SK-N-SH (cell line): ENCODE measurements at regions not wholly inside any gene's neighbourhood (a gene's known extent, or its start where the extent isn't known, plus 50 kb on each side); places are given as distances from the start of the nearest gene placed in this dataset.
A peak's percentile ranks its signal among the peaks of the same experiment; 100 is the strongest.

Experiments
- CTCF ChIA-PET: fragments of 300-600, 350-600 bp; formaldehyde crosslinking; extraction: SDS; loops from one replicate; lab custom pipeline; 2021; lab: Yijun Ruan, JAX
- POLR2A ChIA-PET: fragments of 350-600 bp; sonication (Branson Sonifier 250); formaldehyde crosslinking; extraction: SDS; loops from one replicate; lab custom pipeline; 2020; ENCODE audit warnings: antibody characterized with exemption, inconsistent platforms; lab: Yijun Ruan, JAX
- DNase-seq: peaks from one replicate; pipeline ENCODE4 v3.0.0; 2012
- H2AFZ ChIP-seq: fragments of 200-600 bp; sonication (generic); 2 replicates; pipeline ENCODE4 v1.8.1; 2016; ENCODE audit warnings: antibody characterized with exemption, mild to moderate bottlenecking, low read depth
- H3F3A ChIP-seq: fragments of 200-600 bp; sonication (generic); replicated peaks from 2 replicates; pipeline ENCODE3; 2016; ENCODE audit warnings: antibody characterized with exemption, mild to moderate bottlenecking; ENCODE audit not compliant: insufficient read depth
- H3K27ac ChIP-seq, 2 experiments: fragments of 200-500 bp in 1 of 2; fragments of 200-600 bp in 1 of 2; sonication (Bioruptor generic) in 1 of 2; sonication (generic), shearing (Covaris generic) in 1 of 2; 2 replicates each; pipeline versions ENCODE4 v1.5.1 to v1.6.1; 2014 to 2016; ENCODE audit warnings: low read depth in 2 of 2, inconsistent platforms in 1 of 2, low read length in 1 of 2, mild to moderate bottlenecking in 1 of 2, mixed read lengths in 1 of 2
- H3K27me3 ChIP-seq: fragments of 200-600 bp; sonication (generic), shearing (Covaris generic); 2 replicates; pipeline ENCODE4 v1.6.1; 2016; ENCODE audit warnings: mixed run types; ENCODE audit not compliant: insufficient read depth
- H3K36me3 ChIP-seq, 2 experiments: fragments of 200-500 bp in 1 of 2; fragments of 200-600 bp in 1 of 2; sonication (Bioruptor generic) in 1 of 2; sonication (generic) in 1 of 2; replicated peaks in 1 of 2; 2 replicates each; pipeline versions ENCODE3 to v1.5.1; 2014 to 2016; ENCODE audit warnings: low read length in 1 of 2, mild to moderate bottlenecking in 1 of 2; ENCODE audit not compliant: insufficient read depth in 2 of 2, control insufficient read depth in 1 of 2
- H3K4me1 ChIP-seq, 2 experiments: fragments of 200-500 bp in 1 of 2; fragments of 200-600 bp in 1 of 2; sonication (Bioruptor generic) in 1 of 2; sonication (generic), shearing (Covaris generic) in 1 of 2; 2 replicates each; pipeline versions ENCODE4 v1.5.1 to v1.6.1; 2014 to 2016; ENCODE audit warnings: low read depth in 1 of 2, low read length in 1 of 2, mixed run types in 1 of 2; ENCODE audit not compliant: insufficient read depth in 2 of 2, control insufficient read depth in 1 of 2
- H3K4me2 ChIP-seq: fragments of 200-600 bp; sonication (generic), shearing (Covaris generic); 2 replicates; pipeline ENCODE4 v1.6.1; 2017; ENCODE audit warnings: mixed run types
- H3K4me3 ChIP-seq, 2 experiments: fragments of 200-500 bp in 1 of 2; fragments of 200-600 bp in 1 of 2; sonication (Bioruptor generic) in 1 of 2; sonication (generic), shearing (Covaris generic) in 1 of 2; 2 replicates each; pipeline versions ENCODE4 v1.5.1 to v1.8.1; 2014 to 2016; ENCODE audit warnings: low read depth in 2 of 2, inconsistent platforms in 1 of 2, low read length in 1 of 2, mild to moderate bottlenecking in 1 of 2, mixed read lengths in 1 of 2, moderate library complexity in 1 of 2
- H3K79me2 ChIP-seq: fragments of 200-600 bp; sonication (generic); 2 replicates; pipeline ENCODE4 v1.8.1; 2017; ENCODE audit warnings: mild to moderate bottlenecking; ENCODE audit not compliant: insufficient read depth
- H3K9ac ChIP-seq: fragments of 200-600 bp; sonication (generic); 2 replicates; pipeline ENCODE4 v1.6.1; 2017; ENCODE audit warnings: mixed run types
- H3K9me2 ChIP-seq: fragments of 200-600 bp; sonication (generic); 2 replicates; pipeline ENCODE4 v1.6.1; 2017; ENCODE audit warnings: mixed run types
- H3K9me3 ChIP-seq: fragments of 200-600 bp; sonication (generic); 2 replicates; pipeline ENCODE4 v1.6.1; 2017; ENCODE audit warnings: mixed run types, mild to moderate bottlenecking, moderate library complexity
- H4K20me1 ChIP-seq: fragments of 200-600 bp; sonication (generic); 2 replicates; pipeline ENCODE4 v1.6.1; 2017; ENCODE audit warnings: mild to moderate bottlenecking, mixed run types; ENCODE audit not compliant: insufficient read depth
- CHD2 ChIP-seq: fragments of 150-350 bp; IDR thresholded peaks from 2 replicates; pipeline ENCODE4 v1.6.1; 2018; ENCODE audit warnings: low read length; ENCODE audit not compliant: partially characterized antibody
- CTCF ChIP-seq: fragments of 200-600 bp; sonication (generic); IDR thresholded peaks from 2 replicates; pipeline ENCODE4 v1.6.1; 2017; ENCODE audit warnings: antibody characterized with exemption, mild to moderate bottlenecking, moderate library complexity
- ELF1 ChIP-seq: IDR thresholded peaks from 2 replicates; pipeline ENCODE4 v1.4.0; 2012
- EZH2phosphoT487 ChIP-seq: fragments of 200-600 bp; sonication (generic); IDR thresholded peaks from 2 replicates; pipeline ENCODE4 v1.6.1; 2017; ENCODE audit warnings: low read depth, mixed run types, mild to moderate bottlenecking, antibody characterized with exemption, moderate library complexity, borderline replicate concordance
- FOXJ3 ChIP-seq: sonication (generic); formaldehyde crosslinking; IDR thresholded peaks from 2 replicates; pipeline ENCODE4 v1.5.1; 2020; ENCODE audit warnings: mild to moderate bottlenecking, missing genetic modification reagents
- GABPA ChIP-seq: IDR thresholded peaks from 2 replicates; pipeline ENCODE4 v1.4.0; 2012; ENCODE audit warnings: low read depth, mild to moderate bottlenecking
- IRF3 ChIP-seq: fragments of 150-350 bp; IDR thresholded peaks from 2 replicates; pipeline ENCODE4 v1.6.1; 2016; ENCODE audit warnings: mild to moderate bottlenecking, low read depth, low read length
- JUND ChIP-seq: IDR thresholded peaks from 2 replicates; pipeline ENCODE4 v1.4.0; 2012
- MAX ChIP-seq: IDR thresholded peaks from 2 replicates; pipeline ENCODE4 v1.4.0; 2012; ENCODE audit warnings: low read depth
- MXI1 ChIP-seq: IDR thresholded peaks from 2 replicates; pipeline ENCODE4 v1.6.1; 2012; ENCODE audit warnings: mild to moderate bottlenecking, low read depth, low read length, improper control_type of control experiment
- RAD21 ChIP-seq: IDR thresholded peaks from 2 replicates; pipeline ENCODE4 v1.6.1; 2012; ENCODE audit warnings: mild to moderate bottlenecking, low read length
- SMC3 ChIP-seq: IDR thresholded peaks from 2 replicates; pipeline ENCODE4 v1.6.1; 2012; ENCODE audit warnings: low read depth, low read length, improper control_type of control experiment
- TEAD4 ChIP-seq: IDR thresholded peaks from 2 replicates; pipeline ENCODE4 v1.4.0; 2012; ENCODE audit warnings: mild to moderate bottlenecking, borderline replicate concordance; ENCODE audit not compliant: insufficient read depth
- USF2 ChIP-seq: fragments of 150-350 bp; IDR thresholded peaks from 2 replicates; pipeline ENCODE4 v1.6.1; 2017; ENCODE audit warnings: antibody characterized with exemption, low read length, low read depth, borderline replicate concordance
- ZBTB33 ChIP-seq: IDR thresholded peaks from 2 replicates; pipeline ENCODE4 v1.4.0; 2012; ENCODE audit warnings: low read depth, borderline replicate concordance
- WGBS: methylation state at CpG from one replicate; pipeline ENCODE4 v1.1.6; 2017; ENCODE audit warnings: low lambda C conversion rate; 5-methylcytosine and 5-hydroxymethylcytosine counted together

- Histone ChIP-seq H3K36me3 (no peaks in the 10 kb centered on the region), H4K20me1 (no peaks in the 10 kb centered on the region), H3K4me1 (no peaks in the 10 kb centered on the region; a peak in 1 of 4 replicates), H3K27me3 (peaks cover 26% of the 10 kb centered on the region; the same call in 1 of the 2 replicates), H3K79me2 (no peaks in the 10 kb centered on the region), H3K4me3 (no peak overlapping the region), H3K27ac (no peak overlapping the region), H3F3A (no peaks in the 10 kb centered on the region), H3K4me2 (no peak overlapping the region), H3K9me2 (no peaks in the 10 kb centered on the region), H3K9me3 (no peaks in the 10 kb centered on the region), H3K9ac (no peak overlapping the region), H2AFZ (no peak overlapping the region)
- CTCF ChIA-PET: interaction anchor here (1.1 to 1.7 kb wide), 3 partner anchors 32 to 347 kb away, joined by 3 to 5 read pairs (median 4); no protein-coding TSS in a partner anchor
- DNase-seq: no peak
- peak; percentile 44 for TF ChIP-seq RAD21
- no peak for TF ChIP-seq MXI1
- TF ChIP-seq EZH2phosphoT487: no peak
- TF ChIP-seq FOXJ3 (CRISPR knock-in tag): no peak
- TF ChIP-seq CTCF: peak; percentile 54
- peak; percentile 41 for TF ChIP-seq SMC3
- POLR2A ChIA-PET: no interaction called here
Measured at GRCh38 chr7:18119985-18120384, 92.3 kb upstream of the PRPS1L1 start.

GRCh38 chr7:18123508-18124239 is 96.0 kb upstream of the PRPS1L1 start:
- Histone ChIP-seq H3K36me3 (no peaks in the 10 kb centered on the region), H2AFZ (no peak overlapping the region), H3K4me2 (no peak overlapping the region), H3K27ac (no peak overlapping the region; a peak in 1 of 4 replicates), H3K4me3 (no peak overlapping the region), H3K9me2 (no peaks in the 10 kb centered on the region), H3F3A (no peaks in the 10 kb centered on the region), H3K9me3 (no peaks in the 10 kb centered on the region), H3K4me1 (no peaks in the 10 kb centered on the region; a peak in 1 of 4 replicates), H3K27me3 (peaks cover 27% of the 10 kb centered on the region; the same call in 1 of the 2 replicates), H4K20me1 (no peaks in the 10 kb centered on the region), H3K9ac (no peak overlapping the region), H3K79me2 (no peaks in the 10 kb centered on the region)
- CTCF ChIA-PET: interaction anchor here (1.4 kb wide), 1 partner anchor 28 kb away, joined by 3 read pairs; no protein-coding TSS in a partner anchor
- no peak for DNase-seq
- POLR2A ChIA-PET: interaction anchor here (0.6 kb wide), 1 partner anchor 56 kb away, joined by 3 read pairs; no protein-coding TSS in a partner anchor
- 5% methylated on average over 2 of the region's 2 CpGs for WGBS
- TF ChIP-seq TEAD4 (no peak), EZH2phosphoT487 (no peak), ZBTB33 (no peak), MAX (no peak), ELF1 (no peak), MXI1 (no peak), RAD21 (no peak), CHD2 (no peak), JUND (no peak), FOXJ3 (CRISPR knock-in tag) (no peak), IRF3 (no peak), SMC3 (no peak), GABPA (no peak), USF2 (no peak)
